NCI-H2029 treated with DMSO at 0.1 percent for 48 hours (cell line): ENCODE measurements at regions not wholly inside any gene's neighbourhood (a gene's known extent, or its start where the extent isn't known, plus 50 kb on each side); places are given as distances from the start of the nearest gene placed in this dataset.
"Not testable (repeated sequence)": the region's sequence is repeated elsewhere in the genome, so short reads cannot be mapped to it uniquely, and the experiment has no call there.

Experiments used
- DNase-seq: peaks from one replicate; lab custom pipeline; 2025; lab: John Stamatoyannopoulos, UW

- DNase-seq: no peak
These were observed 474.9 kb upstream of the MIR17HG start for GRCh38 chr13:90872491-90873025.

- no peak for DNase-seq
These were observed 466.7 kb upstream of the MIR17HG start for GRCh38 chr13:90880790-90881189.

GRCh38 chr13:90882551-90882950, 464.9 kb upstream of the MIR17HG start:
- no peak for DNase-seq

- DNase-seq: no peak
These were observed 463.9 kb upstream of the MIR17HG start for GRCh38 chr13:90883592-90883991.

- DNase-seq: no peak
These were observed 463.4 kb upstream of the MIR17HG start for GRCh38 chr13:90884066-90884465.

GRCh38 chr13:90889906-90890834, 457.3 kb upstream of the MIR17HG start:
- no peak for DNase-seq

- DNase-seq: no peak
These were observed 456.2 kb upstream of the MIR17HG start for GRCh38 chr13:90891329-90891728.

- not testable (repeated sequence) for DNase-seq
These were observed 454.3 kb upstream of the MIR17HG start for GRCh38 chr13:90893199-90893598.

- no peak for DNase-seq
These were observed 451.5 kb upstream of the MIR17HG start for GRCh38 chr13:90896002-90896401.

GRCh38 chr13:90898811-90899210, 448.7 kb upstream of the MIR17HG start:
- no peak for DNase-seq

GRCh38 chr13:90899416-90899815, 448.1 kb upstream of the MIR17HG start:
- no peak for DNase-seq

GRCh38 chr13:90902255-90902654, 445.2 kb upstream of the MIR17HG start:
- DNase-seq: no peak

GRCh38 chr13:90906554-90906953, 440.9 kb upstream of the MIR17HG start:
- DNase-seq: no peak

- no peak for DNase-seq
These were observed 438.7 kb upstream of the MIR17HG start for GRCh38 chr13:90908792-90909191.

- DNase-seq: no peak
These were observed 437.4 kb upstream of the MIR17HG start for GRCh38 chr13:90910018-90910639.

- DNase-seq: no peak
These were observed 435.2 kb upstream of the MIR17HG start for GRCh38 chr13:90912247-90912646.

GRCh38 chr13:90918536-90918935, 429.0 kb upstream of the MIR17HG start:
- no peak for DNase-seq

GRCh38 chr13:90919153-90919552, 428.3 kb upstream of the MIR17HG start:
- no peak for DNase-seq

GRCh38 chr13:90926459-90926858, 421.0 kb upstream of the MIR17HG start:
- no peak for DNase-seq

- DNase-seq: no peak
These were observed 419.4 kb upstream of the MIR17HG start for GRCh38 chr13:90928109-90928508.

GRCh38 chr13:90933097-90933826, 414.2 kb upstream of the MIR17HG start:
- DNase-seq: no peak

GRCh38 chr13:90934741-90935140, 412.7 kb upstream of the MIR17HG start:
- DNase-seq: no peak
